ENCODE measurements at regions not wholly inside any gene's neighbourhood (a gene's known extent, or its start where the extent isn't known, plus 50 kb on each side); places are given as distances from the start of the nearest gene placed in this dataset.
"Not testable (repeated sequence)": the region's sequence is repeated elsewhere in the genome, so short reads cannot be mapped to it uniquely, and the experiment has no call there.

- TF ChIP-seq CTCF (conservative IDR thresholded peaks at IDR 0.05; ENCODE audit: low read depth, low read length) = no peak
- Histone ChIP-seq H2AFZ (ENCODE audit: low read depth) (no peak overlapping the region), H3K36me3 (ENCODE audit: insufficient read depth) (no peaks in the 10 kb centered on the region), H3K4me2 (no peak overlapping the region), H3K4me3 (IDR thresholded peaks at IDR 0.05; ENCODE audit: insufficient read depth, low read depth, low read length) (no peak overlapping the region), H3K4me1 (ENCODE audit: low read depth, poor library complexity, severe bottlenecking) (no peaks in the 10 kb centered on the region), H3K9ac (no peak overlapping the region), H3K79me2 (ENCODE audit: insufficient read depth, low read depth) (no peaks in the 10 kb centered on the region), H3K27ac (no peak overlapping the region), H4K20me1 (ENCODE audit: insufficient read depth) (no peaks in the 10 kb centered on the region), H3K27me3 (ENCODE audit: insufficient read depth, low read depth) (no peaks in the 10 kb centered on the region)
These were observed 717.3 kb upstream of the HS6ST1 start for GRCh38 chr2:129035992-129036391.

GRCh38 chr2:129043677-129044076 lies 725.0 kb upstream of the HS6ST1 start:
- not testable (repeated sequence) for H4K20me1 ChIP-seq (ENCODE audit: insufficient read depth); H3K4me1 ChIP-seq (ENCODE audit: low read depth, poor library complexity, severe bottlenecking)

GRCh38 chr2:129046475-129046874 lies 727.8 kb upstream of the HS6ST1 start:
- not testable (repeated sequence) for H3K9ac ChIP-seq; H3K27ac ChIP-seq; H3K36me3 ChIP-seq (ENCODE audit: insufficient read depth); H3K79me2 ChIP-seq (ENCODE audit: insufficient read depth, low read depth); H3K4me3 ChIP-seq (IDR thresholded peaks at IDR 0.05; ENCODE audit: insufficient read depth, low read depth, low read length); H2AFZ ChIP-seq (ENCODE audit: low read depth); H3K27me3 ChIP-seq (ENCODE audit: insufficient read depth, low read depth); H4K20me1 ChIP-seq (ENCODE audit: insufficient read depth); H3K4me2 ChIP-seq
- H3K4me1 ChIP-seq (ENCODE audit: low read depth, poor library complexity, severe bottlenecking) = peaks cover 18% of the 10 kb centered on the region

More at GRCh38 chr2:129043677-129044076, 725.0 kb upstream of the HS6ST1 start:
- not testable (repeated sequence) for H3K4me2 ChIP-seq; H3K27me3 ChIP-seq (ENCODE audit: insufficient read depth, low read depth); H2AFZ ChIP-seq (ENCODE audit: low read depth); H3K79me2 ChIP-seq (ENCODE audit: insufficient read depth, low read depth); H3K4me3 ChIP-seq (IDR thresholded peaks at IDR 0.05; ENCODE audit: insufficient read depth, low read depth, low read length); H3K27ac ChIP-seq; H3K36me3 ChIP-seq (ENCODE audit: insufficient read depth); H3K9ac ChIP-seq

- Histone ChIP-seq H4K20me1 (ENCODE audit: insufficient read depth) (no peaks in the 10 kb centered on the region), H3K9ac (no peak overlapping the region; the same call in 1 of the 2 replicates), H3K4me2 (peak overlapping the region; percentile 52), H3K79me2 (ENCODE audit: insufficient read depth, low read depth) (no peaks in the 10 kb centered on the region), H3K4me1 (ENCODE audit: low read depth, poor library complexity, severe bottlenecking) (peaks cover 18% of the 10 kb centered on the region), H2AFZ (ENCODE audit: low read depth) (peak overlapping the region; percentile 77), H3K27me3 (ENCODE audit: insufficient read depth, low read depth) (no peaks in the 10 kb centered on the region), H3K36me3 (ENCODE audit: insufficient read depth) (no peaks in the 10 kb centered on the region), H3K4me3 (IDR thresholded peaks at IDR 0.05; ENCODE audit: insufficient read depth, low read depth, low read length) (no peak overlapping the region), H3K27ac (peak overlapping the region; percentile 49)
- TF ChIP-seq CTCF (conservative IDR thresholded peaks at IDR 0.05; ENCODE audit: low read depth, low read length) = no peak
These were observed 731.4 kb upstream of the HS6ST1 start for GRCh38 chr2:129050101-129050500.

- Histone ChIP-seq H3K4me2 (no peak overlapping the region), H4K20me1 (ENCODE audit: insufficient read depth) (no peaks in the 10 kb centered on the region), H3K36me3 (ENCODE audit: insufficient read depth) (no peaks in the 10 kb centered on the region), H3K27ac (no peak overlapping the region), H3K9ac (no peak overlapping the region), H3K79me2 (ENCODE audit: insufficient read depth, low read depth) (no peaks in the 10 kb centered on the region), H3K27me3 (ENCODE audit: insufficient read depth, low read depth) (no peaks in the 10 kb centered on the region), H2AFZ (ENCODE audit: low read depth) (no peak overlapping the region), H3K4me3 (IDR thresholded peaks at IDR 0.05; ENCODE audit: insufficient read depth, low read depth, low read length) (no peak overlapping the region), H3K4me1 (ENCODE audit: low read depth, poor library complexity, severe bottlenecking) (peaks cover 8% of the 10 kb centered on the region)
- no peak for TF ChIP-seq CTCF (conservative IDR thresholded peaks at IDR 0.05; ENCODE audit: low read depth, low read length)
These were observed 736.6 kb upstream of the HS6ST1 start for GRCh38 chr2:129055242-129055641.

Measured in KMS-11 (cell line).